ENCODE measurements at regions not wholly inside any gene's neighbourhood (a gene's known extent, or its start where the extent isn't known, plus 50 kb on each side); places are given as distances from the start of the nearest gene placed in this dataset.
A peak's percentile ranks its signal among the peaks of the same experiment; 100 is the strongest.

DNA sequence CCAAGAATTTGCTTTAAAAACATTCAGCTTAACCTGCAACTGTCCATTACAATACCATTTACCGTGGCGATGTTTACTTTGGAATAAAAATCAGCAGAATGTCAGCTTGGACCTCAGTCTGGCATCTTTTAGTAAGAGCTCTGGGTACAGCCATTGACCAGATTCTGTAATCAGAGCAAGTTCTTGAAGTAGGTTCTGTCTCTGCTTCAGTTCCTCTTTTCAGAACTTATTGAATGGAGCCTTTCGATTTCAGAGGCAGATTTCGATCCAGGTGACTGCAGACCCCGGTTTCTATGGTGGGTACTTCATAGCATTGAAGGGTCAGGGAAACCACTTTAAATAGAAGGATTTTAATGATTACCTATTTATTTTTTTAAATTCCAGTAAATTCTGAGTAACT, 53.4 kb upstream of the SV2C start:
- Histone ChIP-seq H3K18ac (ENCODE audit: extremely low read depth, low read length) (no peak overlapping the region), H4K5ac (ENCODE audit: insufficient read length, low read depth, low read length) (no peak overlapping the region), H3K56ac (replicated peaks; ENCODE audit: insufficient read length, low read depth, low read length) (no peak overlapping the region), H2BK20ac (ENCODE audit: low read length) (no peak overlapping the region), H4K8ac (ENCODE audit: extremely low read depth, insufficient read depth, low read length) (no peak overlapping the region), H3K4me3 (ENCODE audit: extremely low read depth in 1 of 4, insufficient read depth in 2 of 4, low read depth in 3 of 4, low read length in 4 of 4) (no peak overlapping the region), H2AK5ac (ENCODE audit: low read depth, low read length) (no peak overlapping the region), H3K4ac (replicated peaks; ENCODE audit: insufficient read length, low read depth, low read length) (no peak overlapping the region), H3K4me2 (ENCODE audit: insufficient read depth in 1 of 2, low read depth in 2 of 2, low read length in 2 of 2) (no peak overlapping the region), H2BK12ac (ENCODE audit: low read depth, low read length) (no peak overlapping the region), H4K91ac (replicated peaks; ENCODE audit: insufficient read length, low read length) (no peak overlapping the region), H3K23ac (ENCODE audit: insufficient read length) (no peak overlapping the region), H2BK5ac (ENCODE audit: low read depth, low read length) (no peak overlapping the region), H3K27me3 (replicated peaks in 1 of 4; ENCODE audit: control insufficient read depth in 3 of 4, extremely low read depth in 1 of 4, insufficient read depth in 3 of 4, low read length in 3 of 4) (no peaks in the 10 kb centered on the region), H3K23me2 (ENCODE audit: low read depth, low read length) (no peaks in the 10 kb centered on the region), H3K4me1 (replicated peaks in 1 of 4; ENCODE audit: control insufficient read depth in 3 of 4, insufficient read depth in 4 of 4, low read length in 3 of 4) (no peaks in the 10 kb centered on the region), H3K36me3 (ENCODE audit: control insufficient read depth in 2 of 4, insufficient read depth in 4 of 4, low read length in 3 of 4) (no peaks in the 10 kb centered on the region), H3K14ac (ENCODE audit: insufficient read length) (no peak overlapping the region), H2BK120ac (replicated peaks; ENCODE audit: low read depth, low read length) (no peak overlapping the region), H3K9me3 (ENCODE audit: insufficient read depth in 2 of 2, low read depth in 1 of 2, low read length in 1 of 2) (no peaks in the 10 kb centered on the region), H2AFZ (ENCODE audit: low read length) (0 out of 2 replicates have a peak overlapping the region, but pooled peaks have one; percentile 19), H3K9ac (replicated peaks in 1 of 4; ENCODE audit: extremely low read depth in 1 of 4, low read depth in 3 of 4, low read length in 3 of 4) (no peak overlapping the region), H4K20me1 (replicated peaks in 1 of 2; ENCODE audit: control insufficient read depth in 1 of 2, insufficient read depth in 2 of 2, low read length in 2 of 2) (no peaks in the 10 kb centered on the region), H3K79me2 (ENCODE audit: control insufficient read depth in 1 of 2, insufficient read depth in 2 of 2, low read length in 2 of 2) (no peaks in the 10 kb centered on the region), H3K79me1 (ENCODE audit: low read depth, low read length) (no peaks in the 10 kb centered on the region), H2BK15ac (ENCODE audit: low read length) (no peak overlapping the region), H3K27ac (ENCODE audit: low read depth, low read length) (no peak overlapping the region)
- FAIRE-seq (no peak), DNase-seq (ENCODE audit: low read depth in 1 of 2, low spot score in 2 of 2) (no peak)
- WGBS, 2 experiments (ENCODE audit: extremely low coverage in 1 of 2, insufficient coverage in 1 of 2, insufficient read length in 1 of 2, insufficient replicate concordance in 2 of 2, low coverage in 1 of 2, low lambda C conversion rate in 2 of 2, missing lambda C conversion rate in 1 of 2), result 98% methylated on average over 5 of the region's 5 CpGs; no CpG with 5 or more reads in 1 of the 2 experiments
- ChIA-PET POLR2A (ENCODE audit: partially characterized antibody) (no interaction called here), CTCF (ENCODE audit: partially characterized antibody) (interaction anchor here (1.3 kb wide), 1 partner anchor 13 kb away, joined by 3 read pairs; no protein-coding TSS in a partner anchor)
- TF ChIP-seq SRF (IDR thresholded peaks at IDR 0.05; ENCODE audit: low read depth, low read length) (no peak), PHF8 (conservative IDR thresholded peaks at IDR 0.05; ENCODE audit: low read depth, low read length) (no peak), YY1 (IDR thresholded peaks at IDR 0.05; ENCODE audit: low read depth, low read length) (no peak), RFX5 (IDR thresholded peaks at IDR 0.05; ENCODE audit: borderline replicate concordance, low read depth, low read length) (no peak), SIRT6 (IDR thresholded peaks at IDR 0.05; ENCODE audit: low read length) (no peak), EGR1 (IDR thresholded peaks at IDR 0.05; ENCODE audit: borderline replicate concordance, low read depth, low read length) (no peak), POLR2A (IDR thresholded peaks at IDR 0.05; ENCODE audit: control extremely low read depth in 1 of 2, low read depth in 2 of 2, low read length in 2 of 2) (no peak), RBBP5 (IDR thresholded peaks at IDR 0.05; ENCODE audit: borderline replicate concordance, low read depth, low read length) (no peak), RNF2 (IDR thresholded peaks at IDR 0.05; ENCODE audit: borderline replicate concordance, low read depth, low read length, missing control alignments, poor library complexity, severe bottlenecking) (no peak), SAP30 (IDR thresholded peaks at IDR 0.05; ENCODE audit: insufficient read depth, insufficient replicate concordance, low read length) (no peak), FOSL1 (IDR thresholded peaks at IDR 0.05; ENCODE audit: insufficient read depth, low read depth, low read length) (no peak), HDAC2 (IDR thresholded peaks at IDR 0.05; ENCODE audit: borderline replicate concordance in 1 of 2, low read depth in 2 of 2, low read length in 2 of 2) (no peak), CBX5 (IDR thresholded peaks at IDR 0.05; ENCODE audit: low read depth, low read length) (no peak)
- TF ChIP-seq, protein P1, sequence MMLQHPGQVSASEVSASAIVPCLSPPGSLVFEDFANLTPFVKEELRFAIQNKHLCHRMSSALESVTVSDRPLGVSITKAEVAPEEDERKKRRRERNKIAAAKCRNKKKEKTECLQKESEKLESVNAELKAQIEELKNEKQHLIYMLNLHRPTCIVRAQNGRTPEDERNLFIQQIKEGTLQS (IDR thresholded peaks at IDR 0.05; ENCODE audit: insufficient read depth, low read depth, low read length), result no peak

All from H1 (cell line).